ENCODE measurements at regions not wholly inside any gene's neighbourhood (a gene's known extent, or its start where the extent isn't known, plus 50 kb on each side); places are given as distances from the start of the nearest gene placed in this dataset.

DNA sequence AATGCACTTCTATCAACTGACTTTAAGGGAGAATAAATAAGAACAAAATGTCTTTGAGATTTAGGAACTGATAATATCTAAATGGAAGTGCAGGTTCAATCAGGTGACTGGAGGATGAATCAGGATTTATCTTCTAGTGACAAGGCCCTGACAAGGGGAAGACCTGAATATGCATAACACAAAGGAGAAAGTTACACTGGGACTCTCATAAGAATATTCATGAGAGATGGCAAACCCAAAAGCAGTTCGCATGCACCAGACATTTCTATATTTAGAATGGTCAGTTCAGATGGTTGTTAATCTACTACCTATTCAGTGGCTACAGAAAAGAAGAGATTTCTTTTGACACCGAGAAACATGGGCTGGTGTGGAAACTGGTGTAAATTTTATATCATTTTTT is 1771.3 kb upstream of the LRRTM1 start:
- no peaks in the 10 kb centered on the region for H3K4me1 ChIP-seq
- DNase-seq = no peak
- H3K36me3 ChIP-seq = no peaks in the 10 kb centered on the region
- TF ChIP-seq CTCF (IDR thresholded peaks at IDR 0.05; ENCODE audit: borderline replicate concordance) = no peak
- no peak overlapping the region for H3K4me3 ChIP-seq
- H3K9me3 ChIP-seq (replicated peaks) = peaks cover 18% of the 10 kb centered on the region
- no peaks in the 10 kb centered on the region for H3K27me3 ChIP-seq (ENCODE audit: low read depth)
- no peak overlapping the region for H3K27ac ChIP-seq (replicated peaks)
- intact Hi-C loops (cut with micrococcal nuclease) = no loop called here

DNA sequence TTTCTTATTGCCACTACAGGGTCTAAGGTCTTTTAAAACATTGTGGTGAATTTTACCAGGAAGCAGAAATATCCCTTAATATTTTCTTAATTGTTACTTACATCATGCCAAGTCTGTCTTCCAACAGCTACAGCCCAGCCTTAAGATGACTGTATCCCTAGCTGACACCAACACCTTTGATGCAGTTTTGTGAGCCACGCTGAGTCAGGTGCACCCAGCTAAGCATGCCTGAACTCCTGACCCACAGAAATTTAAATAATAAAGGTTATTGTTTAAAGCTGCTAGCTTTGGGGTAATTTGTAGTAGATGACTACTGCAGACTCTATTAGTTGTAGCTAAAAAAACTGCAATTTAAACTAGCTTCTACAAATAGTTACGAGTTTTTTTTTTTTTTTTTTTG is 1757.9 kb upstream of the LRRTM1 start:
- Histone ChIP-seq H3K36me3 (no peaks in the 10 kb centered on the region), H3K4me1 (no peaks in the 10 kb centered on the region), H3K27me3 (ENCODE audit: low read depth) (no peaks in the 10 kb centered on the region), H3K9me3 (replicated peaks) (no peaks in the 10 kb centered on the region), H3K4me3 (no peak overlapping the region), H3K27ac (replicated peaks) (no peak overlapping the region)
- intact Hi-C loops (cut with micrococcal nuclease) = no loop called here
- DNase-seq = no peak
- TF ChIP-seq CTCF (IDR thresholded peaks at IDR 0.05; ENCODE audit: borderline replicate concordance) = no peak

DNA sequence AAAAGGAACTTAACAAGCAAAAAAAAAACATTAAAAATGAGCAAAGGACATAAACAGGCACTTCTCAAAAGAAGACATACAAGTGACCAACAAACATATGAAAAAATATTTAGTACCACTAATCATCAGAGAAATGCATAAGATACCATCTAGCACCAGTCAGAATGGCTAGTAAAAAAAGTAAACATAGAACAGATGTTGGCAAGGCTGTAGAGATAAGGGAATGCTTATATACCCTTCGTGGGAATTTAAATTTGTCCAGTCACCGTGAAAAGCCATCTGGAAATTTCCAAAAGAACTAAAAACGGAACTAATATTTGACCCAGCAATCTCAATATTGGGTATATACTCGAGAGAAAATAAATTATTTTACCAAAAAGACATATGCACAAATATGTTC is 1751.3 kb upstream of the LRRTM1 start:
- TF ChIP-seq CTCF (IDR thresholded peaks at IDR 0.05; ENCODE audit: borderline replicate concordance) = no peak
- Histone ChIP-seq H3K9me3 (replicated peaks) (no peaks in the 10 kb centered on the region), H3K36me3 (no peaks in the 10 kb centered on the region), H3K4me1 (no peaks in the 10 kb centered on the region), H3K27me3 (ENCODE audit: low read depth) (no peaks in the 10 kb centered on the region), H3K27ac (replicated peaks) (no peak overlapping the region), H3K4me3 (no peak overlapping the region)
- intact Hi-C loops (cut with micrococcal nuclease) = no loop called here
- no peak for DNase-seq

DNA sequence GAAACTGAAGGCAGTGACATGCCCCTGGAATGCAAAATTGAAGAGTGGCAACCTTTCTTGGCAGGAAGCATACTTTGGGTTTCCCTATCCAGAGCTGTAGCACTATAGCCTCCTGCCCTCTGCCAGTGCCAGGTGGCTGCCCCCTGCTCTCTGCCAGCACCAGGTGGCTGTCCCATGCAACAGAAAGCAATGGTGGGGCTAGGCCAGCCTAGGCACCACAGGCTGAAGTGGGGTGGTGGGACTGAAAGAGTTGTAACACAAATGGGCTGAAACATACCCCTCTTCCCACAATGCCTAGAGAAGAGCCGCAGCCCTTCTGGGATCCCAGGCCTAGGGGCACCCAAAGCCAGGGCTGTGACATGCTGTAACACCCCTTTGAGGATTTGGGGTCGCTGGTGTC is 1739.3 kb upstream of the LRRTM1 start:
- H3K4me3 ChIP-seq = no peak overlapping the region
- H3K36me3 ChIP-seq = no peaks in the 10 kb centered on the region
- intact Hi-C loops (cut with micrococcal nuclease) = no loop called here
- no peaks in the 10 kb centered on the region for H3K4me1 ChIP-seq
- H3K27ac ChIP-seq (replicated peaks) = no peak overlapping the region
- no peak for DNase-seq
- no peak for TF ChIP-seq CTCF (IDR thresholded peaks at IDR 0.05; ENCODE audit: borderline replicate concordance)
- no peaks in the 10 kb centered on the region for H3K27me3 ChIP-seq (ENCODE audit: low read depth)
- peaks cover 31% of the 10 kb centered on the region for H3K9me3 ChIP-seq (replicated peaks)

DNA sequence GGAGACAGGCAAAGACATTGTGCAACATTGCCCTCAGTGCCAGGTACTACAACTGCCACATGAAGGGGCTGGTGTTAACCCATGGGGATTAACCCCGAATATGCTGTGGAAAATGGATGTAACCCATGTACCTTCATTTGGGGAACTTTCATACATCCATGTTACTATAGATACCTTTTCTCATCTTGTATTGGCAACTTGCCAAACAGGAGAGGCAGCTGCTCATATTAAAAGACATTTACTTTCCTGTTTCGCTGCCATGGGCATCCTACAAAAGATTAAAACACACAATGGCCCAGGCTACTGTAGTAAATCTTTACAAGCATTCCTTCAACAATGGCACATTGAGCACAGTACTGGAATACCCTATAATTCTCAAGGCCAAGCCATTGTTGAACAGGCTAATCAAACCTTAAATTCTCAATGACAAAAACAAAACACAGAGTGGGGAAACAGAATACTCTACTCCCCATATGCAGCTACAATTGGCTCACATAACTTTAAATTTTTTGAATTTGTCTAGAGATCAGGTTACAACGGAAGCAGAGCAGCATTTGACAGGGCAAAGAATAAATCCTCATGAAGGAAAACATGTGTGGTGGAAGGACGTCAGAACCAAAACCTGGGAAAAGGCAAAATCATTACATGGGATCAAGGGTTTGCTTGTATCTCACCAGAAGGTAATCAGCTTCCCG is 1723.5 kb upstream of the LRRTM1 start:
- no peak for TF ChIP-seq CTCF (IDR thresholded peaks at IDR 0.05; ENCODE audit: borderline replicate concordance)
- Histone ChIP-seq H3K4me1 (no peaks in the 10 kb centered on the region), H3K27me3 (ENCODE audit: low read depth) (no peaks in the 10 kb centered on the region), H3K36me3 (no peaks in the 10 kb centered on the region), H3K9me3 (replicated peaks) (peaks cover 17% of the 10 kb centered on the region), H3K27ac (replicated peaks) (no peak overlapping the region), H3K4me3 (no peak overlapping the region)
- intact Hi-C loops (cut with micrococcal nuclease) = no loop called here
- no peak for DNase-seq

Measured in left ventricle myocardium inferior (tissue), 1 donor.